SJCRH30 (cell line): ENCODE measurements at regions not wholly inside any gene's neighbourhood (a gene's known extent, or its start where the extent isn't known, plus 50 kb on each side); places are given as distances from the start of the nearest gene placed in this dataset.
A peak's percentile ranks its signal among the peaks of the same experiment; 100 is the strongest.
"Not testable (repeated sequence)": the region's sequence is repeated elsewhere in the genome, so short reads cannot be mapped to it uniquely, and the experiment has no call there.

Source experiments
- DNase-seq, 2 experiments: peaks; one replicate each; pipeline ENCODE4 v3.0.0-alpha.2; 2015 to 2020
- H3K27ac ChIP-seq: fragments of 250-450 bp; sonication (Bioruptor Pico); 2 replicates; pipeline ENCODE4 v1.5.1; 2020; ENCODE audit warnings: mild to moderate bottlenecking, moderate library complexity
- H3K27me3 ChIP-seq: fragments of 250-450 bp; sonication (Bioruptor Pico); 2 replicates; pipeline ENCODE4 v1.5.1; 2020; ENCODE audit warnings: mild to moderate bottlenecking, moderate library complexity
- H3K36me3 ChIP-seq: fragments of 250-450 bp; sonication (Bioruptor Pico); 2 replicates; pipeline ENCODE4 v1.5.1; 2020; ENCODE audit warnings: mild to moderate bottlenecking, moderate library complexity
- H3K4me1 ChIP-seq: fragments of 250-450 bp; sonication (Bioruptor Pico); 2 replicates; pipeline ENCODE4 v1.5.1; 2020; ENCODE audit warnings: mild to moderate bottlenecking, moderate library complexity
- H3K4me3 ChIP-seq: fragments of 250-450 bp; sonication (Bioruptor Pico); 2 replicates; pipeline ENCODE4 v1.5.1; 2020; ENCODE audit warnings: mild to moderate bottlenecking, moderate library complexity
- H3K9me3 ChIP-seq: fragments of 250-450 bp; sonication (Bioruptor Pico); replicated peaks from 2 replicates; pipeline ENCODE4 v1.5.1; 2020; ENCODE audit warnings: mild to moderate bottlenecking, moderate library complexity

- not testable (repeated sequence) for DNase-seq, H3K27ac ChIP-seq, H3K9me3 ChIP-seq, H3K4me1 ChIP-seq, H3K27me3 ChIP-seq, H3K36me3 ChIP-seq, H3K4me3 ChIP-seq
Measured at GRCh38 chrX:149420566-149420965, 84.5 kb downstream of the IDS start.

GRCh38 chrX:149398027-149398426, 107.1 kb downstream of the IDS start:
- H3K36me3 ChIP-seq, result no peaks in the 10 kb centered on the region
- no peak overlapping the region for H3K4me3 ChIP-seq
- H3K27ac ChIP-seq, result no peak overlapping the region

DNA sequence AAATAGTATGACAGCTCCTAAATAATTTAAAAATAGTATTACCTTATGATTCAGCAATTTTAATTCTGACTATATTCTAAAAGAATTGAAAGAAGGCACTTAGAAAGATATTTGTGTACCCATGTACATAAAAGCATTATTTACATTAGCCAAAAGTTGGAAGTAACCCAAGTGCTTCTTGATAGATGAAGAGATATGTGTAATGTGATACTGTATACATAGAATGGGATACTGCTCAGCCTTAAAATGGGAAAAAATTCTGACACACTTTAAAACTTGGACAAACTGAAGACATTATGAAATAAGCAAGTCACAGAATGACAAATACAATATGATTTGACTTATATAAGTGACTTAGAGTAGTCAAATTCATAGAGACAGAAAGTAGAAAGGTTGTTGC, 112.2 kb downstream of the IDS start:
- Histone ChIP-seq H3K36me3 (no peaks in the 10 kb centered on the region), H3K4me3 (no peak overlapping the region), H3K27ac (no peak overlapping the region), H3K9me3 (no peaks in the 10 kb centered on the region), H3K27me3 (no peaks in the 10 kb centered on the region), H3K4me1 (no peaks in the 10 kb centered on the region)
- DNase-seq, result no peak

More at GRCh38 chrX:149398027-149398426, 107.1 kb downstream of the IDS start:
- no peaks in the 10 kb centered on the region for H3K27me3 ChIP-seq
- no peak for DNase-seq
- no peaks in the 10 kb centered on the region for H3K4me1 ChIP-seq
- H3K9me3 ChIP-seq, result no peaks in the 10 kb centered on the region

- no peaks in the 10 kb centered on the region for H3K27me3 ChIP-seq
- no peaks in the 10 kb centered on the region for H3K4me1 ChIP-seq
- no peak overlapping the region for H3K4me3 ChIP-seq
- no peak overlapping the region for H3K27ac ChIP-seq
- DNase-seq, result no peak
- H3K9me3 ChIP-seq, result no peaks in the 10 kb centered on the region
- no peaks in the 10 kb centered on the region for H3K36me3 ChIP-seq
Measured at GRCh38 chrX:149383852-149384251, 121.3 kb downstream of the IDS start.

GRCh38 chrX:149374751-149375150, 130.4 kb downstream of the IDS start:
- no peaks in the 10 kb centered on the region for H3K4me1 ChIP-seq
- H3K27ac ChIP-seq, result no peak overlapping the region
- no peaks in the 10 kb centered on the region for H3K36me3 ChIP-seq
- H3K4me3 ChIP-seq, result no peak overlapping the region
- no peaks in the 10 kb centered on the region for H3K9me3 ChIP-seq
- DNase-seq, result peak in 1 of 2 experiments; percentile 9
- no peaks in the 10 kb centered on the region for H3K27me3 ChIP-seq

DNA sequence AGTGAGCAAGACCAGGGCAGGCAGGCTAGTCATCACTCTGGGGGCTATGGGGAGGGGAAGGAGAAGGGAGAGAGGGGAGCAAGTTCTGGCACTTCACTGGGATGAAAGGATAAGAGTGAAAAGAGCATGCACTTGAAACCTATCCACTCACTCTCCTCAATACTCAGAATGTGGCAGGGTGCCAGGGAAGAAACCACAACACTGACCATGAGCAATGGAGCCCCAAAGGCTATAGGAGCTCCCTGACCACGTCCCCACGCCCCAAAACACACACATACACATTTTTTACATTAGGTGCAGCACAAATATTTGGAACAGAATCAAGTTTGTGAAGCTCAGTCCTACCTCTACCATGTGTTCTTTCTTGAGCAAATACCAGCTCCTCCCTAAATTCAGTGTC, 132.2 kb downstream of the IDS start:
- no peak overlapping the region for H3K27ac ChIP-seq
- no peaks in the 10 kb centered on the region for H3K27me3 ChIP-seq
- DNase-seq, result peak; percentile 6 to 25
- H3K4me1 ChIP-seq, result no peaks in the 10 kb centered on the region
- H3K9me3 ChIP-seq, result no peaks in the 10 kb centered on the region
- no peak overlapping the region for H3K4me3 ChIP-seq
- H3K36me3 ChIP-seq, result no peaks in the 10 kb centered on the region

DNA sequence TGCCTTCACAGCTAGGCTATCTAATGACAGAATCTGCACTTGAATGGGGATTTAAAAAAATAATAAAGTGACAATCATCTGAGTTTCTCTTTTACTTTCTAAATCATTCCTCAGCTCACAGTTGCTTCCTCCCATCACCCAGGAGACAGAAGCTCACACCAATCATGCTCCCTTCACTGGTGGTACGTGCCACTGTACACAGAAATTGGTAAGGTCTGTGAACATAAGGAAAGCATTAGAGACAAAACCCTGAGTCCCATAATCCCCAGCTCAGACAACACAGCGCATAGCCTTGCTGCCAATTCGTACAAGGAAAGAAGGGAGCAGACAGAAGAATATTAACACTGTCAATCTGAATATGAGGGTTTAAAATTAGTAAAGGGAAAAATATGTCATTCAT, 133.1 kb downstream of the IDS start:
- no peaks in the 10 kb centered on the region for H3K4me1 ChIP-seq
- DNase-seq, result no peak
- no peaks in the 10 kb centered on the region for H3K36me3 ChIP-seq
- H3K27me3 ChIP-seq, result no peaks in the 10 kb centered on the region
- H3K9me3 ChIP-seq, result no peaks in the 10 kb centered on the region
- no peak overlapping the region for H3K4me3 ChIP-seq
- no peak overlapping the region for H3K27ac ChIP-seq

DNA sequence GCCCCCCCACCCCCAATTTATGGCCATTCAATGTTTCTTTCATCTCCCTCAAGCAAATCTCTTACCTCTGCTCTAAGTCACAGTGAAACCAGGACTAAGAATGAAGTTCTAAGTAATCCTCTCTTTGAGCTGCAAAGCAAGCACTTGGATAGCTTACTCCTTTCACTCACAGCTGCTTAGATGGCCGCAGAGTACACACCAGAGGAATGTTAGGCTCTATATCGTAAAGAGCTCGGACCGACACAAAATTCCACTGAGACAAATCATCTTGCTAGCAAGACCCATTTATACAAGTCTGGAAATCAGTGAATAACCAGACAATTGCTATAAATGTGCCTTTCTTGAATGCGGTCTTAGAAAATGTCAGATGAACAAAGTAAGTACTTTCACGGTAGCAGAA, 135.0 kb downstream of the IDS start:
- Histone ChIP-seq H3K27ac (no peak overlapping the region), H3K27me3 (no peaks in the 10 kb centered on the region), H3K4me1 (no peaks in the 10 kb centered on the region), H3K9me3 (no peaks in the 10 kb centered on the region), H3K4me3 (no peak overlapping the region), H3K36me3 (no peaks in the 10 kb centered on the region)
- DNase-seq, result no peak

GRCh38 chrX:149365552-149365951, 139.6 kb downstream of the IDS start:
- H3K27ac ChIP-seq, result no peak overlapping the region
- no peaks in the 10 kb centered on the region for H3K4me1 ChIP-seq
- no peaks in the 10 kb centered on the region for H3K27me3 ChIP-seq
- H3K36me3 ChIP-seq, result no peaks in the 10 kb centered on the region
- H3K4me3 ChIP-seq, result no peak overlapping the region
- no peaks in the 10 kb centered on the region for H3K9me3 ChIP-seq
- no peak for DNase-seq

- Histone ChIP-seq H3K27me3 (no peaks in the 10 kb centered on the region), H3K4me3 (no peak overlapping the region), H3K9me3 (no peaks in the 10 kb centered on the region), H3K4me1 (no peaks in the 10 kb centered on the region), H3K36me3 (no peaks in the 10 kb centered on the region), H3K27ac (no peak overlapping the region)
- no peak for DNase-seq
Measured at GRCh38 chrX:149365061-149365460, 140.0 kb downstream of the IDS start.

DNA sequence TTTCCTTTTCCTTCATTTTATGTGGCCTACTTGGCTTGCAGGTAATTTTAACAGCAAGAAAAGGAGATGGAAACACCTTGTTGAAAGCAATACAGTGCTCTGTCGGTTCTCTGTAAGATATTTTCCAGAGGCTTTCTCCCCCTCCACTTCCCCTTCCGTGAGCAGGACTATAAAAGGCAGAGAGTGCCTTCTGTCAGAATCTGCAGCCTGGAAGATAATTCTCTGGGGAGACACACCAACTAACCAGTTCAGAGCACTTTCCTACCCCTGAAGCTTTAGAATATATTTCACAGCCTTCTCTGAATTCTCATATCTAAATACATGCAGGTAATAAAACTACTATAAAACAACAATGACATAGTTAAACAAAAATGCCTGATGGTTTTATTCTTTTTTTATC, 141.1 kb downstream of the IDS start:
- Histone ChIP-seq H3K36me3 (no peaks in the 10 kb centered on the region), H3K27ac (no peak overlapping the region), H3K27me3 (no peaks in the 10 kb centered on the region), H3K4me3 (no peak overlapping the region), H3K4me1 (no peaks in the 10 kb centered on the region), H3K9me3 (no peaks in the 10 kb centered on the region)
- DNase-seq, result no peak

DNA sequence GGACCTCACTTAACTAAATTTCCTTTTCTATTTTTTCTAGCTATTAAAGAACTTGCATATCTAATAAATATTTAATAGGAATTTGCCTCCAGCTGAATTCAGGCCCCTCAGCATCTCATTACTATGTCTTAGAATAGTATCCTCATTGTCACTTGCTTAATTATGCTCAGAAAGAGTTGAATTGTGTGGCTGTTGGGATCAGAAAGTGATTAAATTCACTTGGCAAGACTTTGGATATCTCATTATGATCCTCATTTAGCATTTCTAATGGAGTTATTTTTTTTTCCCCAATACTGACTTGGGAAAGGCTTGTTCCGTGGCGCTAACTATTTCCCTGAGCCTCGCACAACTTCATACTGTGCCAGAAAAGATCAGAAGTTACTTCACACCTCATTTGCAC, 158.8 kb downstream of the IDS start:
- Histone ChIP-seq H3K9me3 (no peaks in the 10 kb centered on the region), H3K27me3 (no peaks in the 10 kb centered on the region), H3K36me3 (no peaks in the 10 kb centered on the region), H3K4me3 (no peak overlapping the region), H3K4me1 (no peaks in the 10 kb centered on the region), H3K27ac (no peak overlapping the region)
- DNase-seq, result no peak

GRCh38 chrX:149322316-149322715, 182.8 kb downstream of the IDS start:
- no peak overlapping the region for H3K4me3 ChIP-seq

GRCh38 chrX:149313871-149314371, 191.2 kb downstream of the IDS start:
- Histone ChIP-seq H3K9me3 (no peaks in the 10 kb centered on the region), H3K27ac (no peak overlapping the region), H3K4me3 (no peak overlapping the region), H3K27me3 (no peaks in the 10 kb centered on the region), H3K36me3 (no peaks in the 10 kb centered on the region), H3K4me1 (no peaks in the 10 kb centered on the region)
- no peak for DNase-seq

More at GRCh38 chrX:149322316-149322715, 182.8 kb downstream of the IDS start:
- Histone ChIP-seq H3K27ac (no peak overlapping the region), H3K9me3 (no peaks in the 10 kb centered on the region), H3K36me3 (no peaks in the 10 kb centered on the region), H3K27me3 (no peaks in the 10 kb centered on the region), H3K4me1 (no peaks in the 10 kb centered on the region)
- no peak for DNase-seq

GRCh38 chrX:149312988-149313387, 192.1 kb downstream of the IDS start:
- Histone ChIP-seq H3K4me1 (no peaks in the 10 kb centered on the region), H3K9me3 (no peaks in the 10 kb centered on the region), H3K27ac (no peak overlapping the region), H3K27me3 (no peaks in the 10 kb centered on the region), H3K36me3 (no peaks in the 10 kb centered on the region), H3K4me3 (no peak overlapping the region)
- DNase-seq, result no peak

GRCh38 chrX:149312097-149312496, 193.0 kb downstream of the IDS start:
- no peaks in the 10 kb centered on the region for H3K27me3 ChIP-seq
- H3K9me3 ChIP-seq, result no peaks in the 10 kb centered on the region
- H3K36me3 ChIP-seq, result no peaks in the 10 kb centered on the region
- H3K4me3 ChIP-seq, result no peak overlapping the region
- no peak overlapping the region for H3K27ac ChIP-seq
- DNase-seq, result no peak
- no peaks in the 10 kb centered on the region for H3K4me1 ChIP-seq
